Loucy (cell line): ENCODE measurements at regions not wholly inside any gene's neighbourhood (a gene's known extent, or its start where the extent isn't known, plus 50 kb on each side); places are given as distances from the start of the nearest gene placed in this dataset.

Experiments used
- H2AFZ ChIP-seq: fragments of 200-600 bp; sonication (generic); 2 replicates; pipeline ENCODE4 v1.6.0; 2016; ENCODE audit warnings: antibody characterized with exemption, mild to moderate bottlenecking, low read length, moderate library complexity
- H3F3A ChIP-seq: fragments of 200-600 bp; 2 replicates; pipeline ENCODE4 v1.6.0; 2016; ENCODE audit warnings: antibody characterized with exemption, low read depth, mild to moderate bottlenecking
- H3K27me3 ChIP-seq: fragments of 200-600 bp; sonication (generic); 2 replicates; pipeline ENCODE4 v1.6.1; 2014; ENCODE audit warnings: low read length, mild to moderate bottlenecking; ENCODE audit not compliant: insufficient read depth, poor library complexity, severe bottlenecking
- H3K36me3 ChIP-seq: fragments of 200-600 bp; sonication (generic); 2 replicates; pipeline ENCODE4 v1.6.1; 2016; ENCODE audit warnings: low read length; ENCODE audit not compliant: insufficient read depth
- H3K4me1 ChIP-seq: fragments of 200-600 bp; sonication (generic); 2 replicates; pipeline ENCODE4 v1.5.1; 2014; ENCODE audit warnings: low read length, mild to moderate bottlenecking; ENCODE audit not compliant: insufficient read depth, poor library complexity, severe bottlenecking
- H3K4me2 ChIP-seq: fragments of 200-600 bp; sonication (generic); 2 replicates; pipeline ENCODE4 v1.6.0; 2014; ENCODE audit warnings: antibody characterized with exemption, low read length, low read depth, mild to moderate bottlenecking; ENCODE audit not compliant: poor library complexity, severe bottlenecking
- H3K4me3 ChIP-seq: fragments of 200-600 bp; sonication (generic); 2 replicates; pipeline ENCODE4 v1.5.1; 2014; ENCODE audit warnings: low read length, mild to moderate bottlenecking, mixed read lengths; ENCODE audit not compliant: poor library complexity, severe bottlenecking
- H3K79me2 ChIP-seq: fragments of 200-600 bp; sonication (generic); 2 replicates; pipeline ENCODE4 v1.6.1; 2014; ENCODE audit warnings: low read length; ENCODE audit not compliant: insufficient read depth
- H3K9ac ChIP-seq: fragments of 200-600 bp; sonication (generic); 2 replicates; pipeline ENCODE4 v1.6.0; 2014; ENCODE audit warnings: mild to moderate bottlenecking, low read depth, low read length, moderate library complexity; ENCODE audit not compliant: poor library complexity, severe bottlenecking
- H3K9me2 ChIP-seq: fragments of 200-600 bp; sonication (generic); replicated peaks from 2 replicates; pipeline ENCODE4 v1.6.1; 2016; ENCODE audit warnings: low read depth, low read length, mixed read lengths
- H3K9me3 ChIP-seq: fragments of 200-600 bp; sonication (generic); 2 replicates; pipeline ENCODE4 v1.6.1; 2014; ENCODE audit warnings: mild to moderate bottlenecking, antibody characterized with exemption, low read length, low read depth; ENCODE audit not compliant: insufficient read depth
- H4K20me1 ChIP-seq: fragments of 200-600 bp; sonication (generic); 2 replicates; pipeline ENCODE4 v1.6.0; 2014; ENCODE audit warnings: antibody characterized with exemption, low read length, mild to moderate bottlenecking; ENCODE audit not compliant: insufficient read depth, poor library complexity, severe bottlenecking
- CTCF ChIP-seq: fragments of 200-600 bp; sonication (generic); conservative IDR thresholded peaks from 2 replicates; pipeline ENCODE4 v1.5.1; 2014; ENCODE audit warnings: mild to moderate bottlenecking, antibody characterized with exemption, low read length
- EZH2phosphoT487 ChIP-seq: fragments of 200-600 bp; IDR thresholded peaks from 2 replicates; pipeline ENCODE4 v1.6.1; 2018; ENCODE audit warnings: antibody characterized with exemption, mild to moderate bottlenecking, moderate library complexity, borderline replicate concordance

- TF ChIP-seq EZH2phosphoT487 (no peak), CTCF (no peak)
- Histone ChIP-seq H3K4me1 (no peaks in the 10 kb centered on the region), H3K9me2 (no peaks in the 10 kb centered on the region), H2AFZ (no peak overlapping the region), H3K9me3 (no peaks in the 10 kb centered on the region), H4K20me1 (no peaks in the 10 kb centered on the region), H3K27me3 (no peaks in the 10 kb centered on the region), H3K9ac (no peak overlapping the region), H3F3A (no peaks in the 10 kb centered on the region), H3K36me3 (no peaks in the 10 kb centered on the region), H3K4me2 (no peak overlapping the region), H3K4me3 (no peak overlapping the region), H3K79me2 (no peaks in the 10 kb centered on the region)
These were observed 1149.3 kb downstream of the NSUN3 start for GRCh38 chr3:95212117-95212516.

- H3K9me3 ChIP-seq, result no peaks in the 10 kb centered on the region
- H4K20me1 ChIP-seq, result no peaks in the 10 kb centered on the region
- H3F3A ChIP-seq, result no peaks in the 10 kb centered on the region
- no peaks in the 10 kb centered on the region for H3K4me1 ChIP-seq
- H3K9me2 ChIP-seq, result no peaks in the 10 kb centered on the region
- no peaks in the 10 kb centered on the region for H3K36me3 ChIP-seq
- no peaks in the 10 kb centered on the region for H3K79me2 ChIP-seq
- TF ChIP-seq CTCF, result no peak
- H3K4me3 ChIP-seq, result no peak overlapping the region
- H3K9ac ChIP-seq, result no peak overlapping the region
- no peaks in the 10 kb centered on the region for H3K27me3 ChIP-seq
- H3K4me2 ChIP-seq, result no peak overlapping the region
- H2AFZ ChIP-seq, result no peak overlapping the region
These were observed 1152.6 kb downstream of the NSUN3 start for GRCh38 chr3:95215437-95215957.

GRCh38 chr3:95217661-95218060 is 1154.8 kb downstream of the NSUN3 start:
- TF ChIP-seq CTCF (no peak), EZH2phosphoT487 (no peak)

More at GRCh38 chr3:95217661-95218060, 1154.8 kb downstream of the NSUN3 start:
- no peaks in the 10 kb centered on the region for H3K36me3 ChIP-seq
- H3K27me3 ChIP-seq, result no peaks in the 10 kb centered on the region
- no peaks in the 10 kb centered on the region for H3F3A ChIP-seq
- H3K4me2 ChIP-seq, result no peak overlapping the region
- H3K9ac ChIP-seq, result no peak overlapping the region
- H2AFZ ChIP-seq, result no peak overlapping the region
- no peak overlapping the region for H3K4me3 ChIP-seq
- no peaks in the 10 kb centered on the region for H3K4me1 ChIP-seq
- H4K20me1 ChIP-seq, result no peaks in the 10 kb centered on the region
- H3K79me2 ChIP-seq, result no peaks in the 10 kb centered on the region
- H3K9me3 ChIP-seq, result no peaks in the 10 kb centered on the region
- no peaks in the 10 kb centered on the region for H3K9me2 ChIP-seq
